ENCODE measurements at regions not wholly inside any gene's neighbourhood (a gene's known extent, or its start where the extent isn't known, plus 50 kb on each side); places are given as distances from the start of the nearest gene placed in this dataset.

DNA sequence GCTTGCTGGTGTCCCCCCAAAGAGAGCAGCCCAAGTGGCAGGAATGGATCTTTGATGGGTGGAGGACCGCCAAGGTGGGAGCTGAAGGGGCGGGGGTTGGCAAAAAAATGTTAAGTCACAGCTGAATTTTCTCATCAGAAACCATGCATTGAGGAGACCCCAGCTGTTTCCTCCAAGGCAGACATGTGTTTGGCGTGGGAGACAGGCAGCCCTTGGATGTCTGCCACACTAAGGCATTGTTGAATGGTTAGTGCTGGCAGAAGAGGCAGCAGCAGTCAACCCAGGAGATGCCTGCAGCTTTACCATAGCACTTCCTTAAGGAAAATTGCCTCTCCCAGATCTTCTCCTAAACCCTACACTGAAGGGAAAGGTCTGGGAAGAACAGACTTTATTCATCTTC lies 394.9 kb upstream of the CD180 start:
- no peak for ATAC-seq (ENCODE audit: low read depth)
- CTCF ChIA-PET = no interaction called here
- H3K9me3 Mint-ChIP-seq (ENCODE audit: insufficient read depth) = no peaks in the 10 kb centered on the region
- no peaks in the 10 kb centered on the region for H3K36me3 ChIP-seq (replicated peaks in 1 of 2; ENCODE audit: control extremely low read depth in 1 of 2, control insufficient read depth in 1 of 2, extremely low read depth in 1 of 2, insufficient read depth in 2 of 2, low read length in 1 of 2)
- H3K27ac Mint-ChIP-seq = no peak overlapping the region
- H4K20me1 ChIP-seq (ENCODE audit: control insufficient read depth, insufficient read depth, low read length, poor library complexity, severe bottlenecking) = no peaks in the 10 kb centered on the region
- H3K9me3 ChIP-seq (ENCODE audit: control extremely low read depth in 1 of 3, control insufficient read depth in 2 of 3, insufficient read depth in 1 of 3, low read length in 2 of 3) = no peaks in the 10 kb centered on the region
- DNase-seq = no peak
- no peaks in the 10 kb centered on the region for H3K4me1 Mint-ChIP-seq
- H3K9ac ChIP-seq (ENCODE audit: low read length) = no peak overlapping the region
- no peak overlapping the region for H3K27ac ChIP-seq (ENCODE audit: low read length in 2 of 2)
- no peak overlapping the region for H2AFZ ChIP-seq (ENCODE audit: insufficient read depth, low read depth, low read length, poor library complexity, severe bottlenecking)
- whole genome bisulfite sequencing (ENCODE audit: insufficient coverage) = 64% methylated on average over 3 of the region's 3 CpGs
- no peak overlapping the region for H3K4me2 ChIP-seq (replicated peaks; ENCODE audit: low read depth, low read length, poor library complexity, severe bottlenecking)
- H3K4me1 ChIP-seq (ENCODE audit: control insufficient read depth in 2 of 2, insufficient read depth in 2 of 2, low read length in 2 of 2) = no peaks in the 10 kb centered on the region
- TF ChIP-seq EZH2 (IDR thresholded peaks at IDR 0.05; ENCODE audit: borderline replicate concordance, insufficient read depth, low read depth, low read length, poor library complexity, severe bottlenecking) = no peak
- TF ChIP-seq, protein P1, sequence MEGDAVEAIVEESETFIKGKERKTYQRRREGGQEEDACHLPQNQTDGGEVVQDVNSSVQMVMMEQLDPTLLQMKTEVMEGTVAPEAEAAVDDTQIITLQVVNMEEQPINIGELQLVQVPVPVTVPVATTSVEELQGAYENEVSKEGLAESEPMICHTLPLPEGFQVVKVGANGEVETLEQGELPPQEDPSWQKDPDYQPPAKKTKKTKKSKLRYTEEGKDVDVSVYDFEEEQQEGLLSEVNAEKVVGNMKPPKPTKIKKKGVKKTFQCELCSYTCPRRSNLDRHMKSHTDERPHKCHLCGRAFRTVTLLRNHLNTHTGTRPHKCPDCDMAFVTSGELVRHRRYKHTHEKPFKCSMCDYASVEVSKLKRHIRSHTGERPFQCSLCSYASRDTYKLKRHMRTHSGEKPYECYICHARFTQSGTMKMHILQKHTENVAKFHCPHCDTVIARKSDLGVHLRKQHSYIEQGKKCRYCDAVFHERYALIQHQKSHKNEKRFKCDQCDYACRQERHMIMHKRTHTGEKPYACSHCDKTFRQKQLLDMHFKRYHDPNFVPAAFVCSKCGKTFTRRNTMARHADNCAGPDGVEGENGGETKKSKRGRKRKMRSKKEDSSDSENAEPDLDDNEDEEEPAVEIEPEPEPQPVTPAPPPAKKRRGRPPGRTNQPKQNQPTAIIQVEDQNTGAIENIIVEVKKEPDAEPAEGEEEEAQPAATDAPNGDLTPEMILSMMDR (IDR thresholded peaks at IDR 0.05) = no peak
- intact Hi-C loops (cut with micrococcal nuclease) = no loop called here
- H3K4me3 Mint-ChIP-seq = no peak overlapping the region
- POLR2A ChIA-PET = no interaction called here
- no peaks in the 10 kb centered on the region for H3K27me3 Mint-ChIP-seq
- no peaks in the 10 kb centered on the region for H3K79me2 ChIP-seq (ENCODE audit: control insufficient read depth, insufficient read depth, low read length)
- no peak overlapping the region for H3K4me3 ChIP-seq (ENCODE audit: control extremely low read depth in 1 of 5, extremely low read depth in 1 of 5, insufficient read depth in 1 of 5, low read depth in 2 of 5, low read length in 4 of 5)
- no peaks in the 10 kb centered on the region for H3K27me3 ChIP-seq (replicated peaks in 1 of 4; ENCODE audit: control extremely low read depth in 1 of 4, control insufficient read depth in 3 of 4, insufficient read depth in 4 of 4, low read length in 3 of 4)

DNA sequence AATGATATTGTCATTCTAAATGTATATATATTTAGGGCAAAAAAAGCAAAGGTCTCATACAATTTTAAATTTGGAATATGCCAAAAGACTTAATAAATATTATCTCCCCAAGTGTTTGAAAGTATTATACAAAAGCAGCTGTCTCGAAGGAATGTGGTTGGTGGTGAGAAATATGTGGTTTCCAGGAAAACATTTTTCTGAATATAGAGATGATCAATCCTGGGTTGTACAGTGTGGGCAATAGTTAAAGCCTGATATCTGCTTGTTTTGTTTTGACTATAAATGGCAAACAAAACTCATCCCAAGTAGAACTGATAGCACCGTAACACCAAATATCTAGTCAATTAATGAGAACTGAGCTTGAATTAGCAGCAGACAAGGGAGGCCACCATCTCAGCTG lies 391.8 kb upstream of the CD180 start:
- intact Hi-C loops (cut with micrococcal nuclease) = no loop called here

More for the DNA sequence above, 391.8 kb upstream of the CD180 start:
- H3K9ac ChIP-seq (ENCODE audit: low read length) = no peak overlapping the region
- ChIA-PET CTCF (interaction anchor here (0.6 kb wide), 1 partner anchor 624 kb away, joined by 3 read pairs; no protein-coding TSS in a partner anchor), POLR2A (no interaction called here)
- no peak for TF ChIP-seq EZH2 (IDR thresholded peaks at IDR 0.05; ENCODE audit: borderline replicate concordance, insufficient read depth, low read depth, low read length, poor library complexity, severe bottlenecking)
- TF ChIP-seq, protein P1 (IDR thresholded peaks at IDR 0.05) = no peak
- ATAC-seq (ENCODE audit: low read depth) (no peak), DNase-seq (no peak)
- no peaks in the 10 kb centered on the region for H3K36me3 ChIP-seq (replicated peaks in 1 of 2; ENCODE audit: control extremely low read depth in 1 of 2, control insufficient read depth in 1 of 2, extremely low read depth in 1 of 2, insufficient read depth in 2 of 2, low read length in 1 of 2)
- no peak overlapping the region for H3K4me3 ChIP-seq (ENCODE audit: control extremely low read depth in 1 of 5, extremely low read depth in 1 of 5, insufficient read depth in 1 of 5, low read depth in 2 of 5, low read length in 4 of 5)
- WGBS (ENCODE audit: insufficient coverage) = no CpG with 5 or more reads among the region's 2 CpGs
- no peaks in the 10 kb centered on the region for H4K20me1 ChIP-seq (ENCODE audit: control insufficient read depth, insufficient read depth, low read length, poor library complexity, severe bottlenecking)
- H3K27me3 Mint-ChIP-seq = no peaks in the 10 kb centered on the region
- H3K4me1 Mint-ChIP-seq = no peaks in the 10 kb centered on the region
- no peak overlapping the region for H2AFZ ChIP-seq (ENCODE audit: insufficient read depth, low read depth, low read length, poor library complexity, severe bottlenecking)
- no peak overlapping the region for H3K27ac Mint-ChIP-seq
- no peaks in the 10 kb centered on the region for H3K4me1 ChIP-seq (ENCODE audit: control insufficient read depth in 2 of 2, insufficient read depth in 2 of 2, low read length in 2 of 2)
- H3K4me2 ChIP-seq (replicated peaks; ENCODE audit: low read depth, low read length, poor library complexity, severe bottlenecking) = no peak overlapping the region
- no peaks in the 10 kb centered on the region for H3K9me3 Mint-ChIP-seq (ENCODE audit: insufficient read depth)
- no peak overlapping the region for H3K27ac ChIP-seq (ENCODE audit: low read length in 2 of 2)
- no peak overlapping the region for H3K4me3 Mint-ChIP-seq
- no peaks in the 10 kb centered on the region for H3K27me3 ChIP-seq (replicated peaks in 1 of 4; ENCODE audit: control extremely low read depth in 1 of 4, control insufficient read depth in 3 of 4, insufficient read depth in 4 of 4, low read length in 3 of 4)
- H3K9me3 ChIP-seq (ENCODE audit: control extremely low read depth in 1 of 3, control insufficient read depth in 2 of 3, insufficient read depth in 1 of 3, low read length in 2 of 3) = no peaks in the 10 kb centered on the region
- no peaks in the 10 kb centered on the region for H3K79me2 ChIP-seq (ENCODE audit: control insufficient read depth, insufficient read depth, low read length)

Data from B cell (primary cell).